SU-DHL-6 (cell line): ENCODE measurements at regions not wholly inside any gene's neighbourhood (a gene's known extent, or its start where the extent isn't known, plus 50 kb on each side); places are given as distances from the start of the nearest gene placed in this dataset.

Experiments
- EZH2phosphoT487 ChIP-seq: fragments of 200-600 bp; sonication (generic), shearing (Covaris generic); conservative IDR thresholded peaks from 2 replicates; pipeline ENCODE4 v1.6.1; 2018; ENCODE audit warnings: mild to moderate bottlenecking, antibody characterized with exemption, low read length, moderate library complexity, mixed read lengths
- TF ChIP-seq, protein P1 (sequence below): fragments of 200-600 bp; sonication (generic); IDR thresholded peaks from one replicate; pipeline ENCODE4 v1.5.1; 2017; ENCODE audit warnings: antibody characterized with exemption, mild to moderate bottlenecking, low read length, moderate library complexity; ENCODE audit not compliant: insufficient read depth, poor library complexity, severe bottlenecking

- TF ChIP-seq, protein P1, sequence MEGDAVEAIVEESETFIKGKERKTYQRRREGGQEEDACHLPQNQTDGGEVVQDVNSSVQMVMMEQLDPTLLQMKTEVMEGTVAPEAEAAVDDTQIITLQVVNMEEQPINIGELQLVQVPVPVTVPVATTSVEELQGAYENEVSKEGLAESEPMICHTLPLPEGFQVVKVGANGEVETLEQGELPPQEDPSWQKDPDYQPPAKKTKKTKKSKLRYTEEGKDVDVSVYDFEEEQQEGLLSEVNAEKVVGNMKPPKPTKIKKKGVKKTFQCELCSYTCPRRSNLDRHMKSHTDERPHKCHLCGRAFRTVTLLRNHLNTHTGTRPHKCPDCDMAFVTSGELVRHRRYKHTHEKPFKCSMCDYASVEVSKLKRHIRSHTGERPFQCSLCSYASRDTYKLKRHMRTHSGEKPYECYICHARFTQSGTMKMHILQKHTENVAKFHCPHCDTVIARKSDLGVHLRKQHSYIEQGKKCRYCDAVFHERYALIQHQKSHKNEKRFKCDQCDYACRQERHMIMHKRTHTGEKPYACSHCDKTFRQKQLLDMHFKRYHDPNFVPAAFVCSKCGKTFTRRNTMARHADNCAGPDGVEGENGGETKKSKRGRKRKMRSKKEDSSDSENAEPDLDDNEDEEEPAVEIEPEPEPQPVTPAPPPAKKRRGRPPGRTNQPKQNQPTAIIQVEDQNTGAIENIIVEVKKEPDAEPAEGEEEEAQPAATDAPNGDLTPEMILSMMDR = no peak
- TF ChIP-seq EZH2phosphoT487 = no peak
These were observed 440.4 kb downstream of the RPS6KC1 start for GRCh38 chr1:213491468-213491867.
